HCT116 (cell line): ENCODE measurements at regions not wholly inside any gene's neighbourhood (a gene's known extent, or its start where the extent isn't known, plus 50 kb on each side); places are given as distances from the start of the nearest gene placed in this dataset.

Source experiments
- ATAC-seq: fragments of 200-7000 bp; cut with Tn5 transposase; 2 replicates; pipeline ENCODE4 v1.9.1; 2020; ENCODE audit warnings: mild to moderate bottlenecking, moderate library complexity
- BruUV-seq: library from RNA; stranded (reverse); fragments of 400-500 nt; replicated peaks from 2 replicates; lab custom pipeline; 2021; lab: Mats Ljungman, UMichigan
- CTCF ChIA-PET: fragments of 300-600 bp; sonication (Branson Sonifier 250); formaldehyde crosslinking; loops from one replicate; lab custom pipeline; 2021; ENCODE audit warnings: antibody characterized with exemption; lab: Charles Lee
- POLR2A ChIA-PET: fragments of 300-600, 350-600 bp; sonication (Branson Sonifier 250); formaldehyde crosslinking; loops from one replicate; lab custom pipeline; 2021; ENCODE audit warnings: antibody characterized with exemption; lab: Charles Lee
- RAD21 ChIA-PET, 2 experiments: fragments of 300-600 bp; sonication (Branson Sonifier 250); formaldehyde crosslinking; loops; one replicate each; lab custom pipeline; 2023; ENCODE audit warnings: low total read pairs in 2 of 2; ENCODE audit not compliant: uncharacterized antibody in 2 of 2, unreplicated experiment in 2 of 2, low non-redundant PET in 1 of 2; lab: Charles Lee
- DNase-seq: peaks from one replicate; pipeline ENCODE4 v3.0.0-alpha.2; 2010; ENCODE audit warnings: low read depth, low spot score
- H2AFZ ChIP-seq: fragments of 200-600 bp; shearing (Covaris generic), sonication (generic); 2 replicates; pipeline ENCODE4 v1.6.1; 2017; ENCODE audit warnings: low read depth, mixed run types, mixed read lengths, antibody characterized with exemption, low read length; ENCODE audit not compliant: poor library complexity, severe bottlenecking
- H3K27ac ChIP-seq: 2 replicates; pipeline ENCODE4 v1.5.1; 2012; ENCODE audit warnings: low read depth, low read length
- H3K27me3 ChIP-seq: fragments of 200-600 bp; sonication (generic); 2 replicates; pipeline ENCODE4 v1.6.1; 2016; ENCODE audit warnings: mixed run types, low read length, mixed read lengths; ENCODE audit not compliant: insufficient read depth
- H3K36me3 ChIP-seq, 2 experiments: fragments of 200-500 bp in 1 of 2; fragments of 200-600 bp in 1 of 2; sonication (Bioruptor generic) in 1 of 2; sonication (generic) in 1 of 2; 2 replicates each; pipeline versions ENCODE4 v1.5.1 to v1.6.1; 2014 to 2016; ENCODE audit warnings: low read length in 2 of 2, inconsistent platforms in 1 of 2, mixed read lengths in 1 of 2, mixed run types in 1 of 2; ENCODE audit not compliant: insufficient read depth in 2 of 2, control insufficient read depth in 1 of 2
- H3K4me1 ChIP-seq, 2 experiments: fragments of 200-600 bp in 1 of 2; sonication (generic) in 1 of 2; 2 replicates each; pipeline versions ENCODE4 v1.5.1 to v1.6.1; 2012 to 2017; ENCODE audit warnings: low read length in 2 of 2, inconsistent platforms in 1 of 2, mild to moderate bottlenecking in 1 of 2, mixed read lengths in 1 of 2, mixed run types in 1 of 2, moderate library complexity in 1 of 2; ENCODE audit not compliant: insufficient read depth in 2 of 2, control insufficient read depth in 1 of 2
- H3K4me2 ChIP-seq: fragments of 200-600 bp; sonication (generic); 2 replicates; pipeline ENCODE4 v1.6.1; 2017; ENCODE audit warnings: mixed run types, low read length, mixed read lengths
- H3K4me3 ChIP-seq, 2 experiments: fragments of 200-600 bp in 1 of 2; sonication (generic) in 1 of 2; replicated peaks in 1 of 2; 2 replicates each; pipeline ENCODE4 v1.5.1; 2011 to 2016; ENCODE audit warnings: low read length in 2 of 2, control low read depth in 1 of 2, low read depth in 1 of 2, mild to moderate bottlenecking in 1 of 2, mixed read lengths in 1 of 2, mixed run types in 1 of 2
- H3K79me2 ChIP-seq: fragments of 200-600 bp; sonication (generic); 2 replicates; pipeline ENCODE4 v1.6.1; 2017; ENCODE audit warnings: mild to moderate bottlenecking, mixed run types, low read length, moderate library complexity, mixed read lengths; ENCODE audit not compliant: insufficient read depth
- H3K9ac ChIP-seq: fragments of 200-600 bp; sonication (generic); 2 replicates; pipeline ENCODE4 v1.6.1; 2016; ENCODE audit warnings: low read length, mixed read lengths
- H3K9me2 ChIP-seq: fragments of 200-600 bp; sonication (generic), shearing (Covaris generic); 2 replicates; pipeline ENCODE4 v1.6.1; 2017; ENCODE audit warnings: mixed run types, mild to moderate bottlenecking, moderate library complexity; ENCODE audit not compliant: insufficient read depth
- H3K9me3 ChIP-seq, 2 experiments: fragments of 200-500 bp in 1 of 2; fragments of 200-600 bp in 1 of 2; sonication (Bioruptor generic) in 1 of 2; sonication (generic) in 1 of 2; 2 replicates each; pipeline ENCODE4 v1.6.1; 2014 to 2017; ENCODE audit warnings: low read length in 2 of 2, mixed read lengths in 2 of 2, inconsistent platforms in 1 of 2, low read depth in 1 of 2, mild to moderate bottlenecking in 1 of 2, mixed run types in 1 of 2, moderate library complexity in 1 of 2; ENCODE audit not compliant: control insufficient read depth in 1 of 2, insufficient read depth in 1 of 2
- H4K20me1 ChIP-seq: fragments of 200-600 bp; sonication (generic), shearing (Covaris generic); 2 replicates; pipeline ENCODE4 v1.6.1; 2017; ENCODE audit warnings: mixed run types, mild to moderate bottlenecking, moderate library complexity; ENCODE audit not compliant: insufficient read depth
- CBX3 ChIP-seq: IDR thresholded peaks from 2 replicates; pipeline ENCODE4 v1.6.1; 2012; ENCODE audit warnings: low read depth
- CEBPB ChIP-seq: IDR thresholded peaks from 2 replicates; pipeline ENCODE4 v1.6.1; 2012; ENCODE audit warnings: low read depth
- EZH2 ChIP-seq: fragments of 200-600 bp; sonication (generic); IDR thresholded peaks from 2 replicates; pipeline ENCODE4 v1.6.1; 2017; ENCODE audit warnings: antibody characterized with exemption, mixed run types
- JUND ChIP-seq: IDR thresholded peaks from 2 replicates; pipeline ENCODE4 v1.6.1; 2012
- POLR2A ChIP-seq: IDR thresholded peaks from 2 replicates; pipeline ENCODE4 v1.7.0; 2011; ENCODE audit warnings: borderline replicate concordance; ENCODE audit not compliant: insufficient read depth, insufficient read length; ENCODE audit errors: extremely low read depth
- POLR2AphosphoS5 ChIP-seq: IDR thresholded peaks from 2 replicates; pipeline ENCODE4 v1.6.1; 2011; ENCODE audit warnings: mild to moderate bottlenecking, low read depth, low read length, moderate library complexity
- RAD21 ChIP-seq: IDR thresholded peaks from 2 replicates; pipeline ENCODE4 v1.6.1; 2012; ENCODE audit warnings: low read depth, mild to moderate bottlenecking
- SIN3A ChIP-seq: IDR thresholded peaks from 2 replicates; pipeline ENCODE4 v1.6.1; 2012; ENCODE audit warnings: low read depth
- SP1 ChIP-seq: IDR thresholded peaks from 2 replicates; pipeline ENCODE4 v1.6.1; 2012; ENCODE audit warnings: low read depth
- SRF ChIP-seq: IDR thresholded peaks from 2 replicates; pipeline ENCODE4 v1.6.1; 2012; ENCODE audit warnings: low read depth
- TCF7L2 ChIP-seq: IDR thresholded peaks from 2 replicates; pipeline ENCODE4 v1.7.0; 2011; ENCODE audit warnings: borderline replicate concordance, inconsistent platforms; ENCODE audit not compliant: insufficient read depth, insufficient read length; ENCODE audit errors: extremely low read depth
- YY1 ChIP-seq: IDR thresholded peaks from 2 replicates; pipeline ENCODE4 v1.6.1; 2011; ENCODE audit warnings: low read length, low read depth, moderate library complexity, mild to moderate bottlenecking; ENCODE audit not compliant: insufficient replicate concordance; ENCODE audit errors: extremely low read depth
- ZFX ChIP-seq: fragments of 450-650 bp; IDR thresholded peaks from 2 replicates; pipeline ENCODE4 v1.6.1; 2017
- intact Hi-C: fragments of 100-400 bp; cut with micrococcal nuclease; formaldehyde crosslinking; loops from 2 replicates; pipeline ENCODE4 v1.10.0; 2022
- TF ChIP-seq, protein P1 (sequence below): IDR thresholded peaks from 2 replicates; pipeline ENCODE4 v1.6.1; 2012
- TF ChIP-seq, protein P2 (sequence below), 3 experiments: fragments of 200-600 bp in 1 of 3; sonication (generic) in 1 of 3; IDR thresholded peaks in 2 of 3; conservative IDR thresholded peaks in 1 of 3; 2 replicates each; pipeline ENCODE4 v1.5.1; 2012 to 2017; ENCODE audit warnings: low read depth in 2 of 3, low read length in 2 of 3, antibody characterized with exemption in 1 of 3, borderline replicate concordance in 1 of 3, control low read depth in 1 of 3, mild to moderate bottlenecking in 1 of 3, mixed read lengths in 1 of 3, mixed run types in 1 of 3, moderate library complexity in 1 of 3; ENCODE audit not compliant: insufficient read depth in 1 of 3
- TF ChIP-seq, protein P3 (sequence below): IDR thresholded peaks from 2 replicates; pipeline ENCODE4 v1.6.1; 2011; ENCODE audit warnings: mild to moderate bottlenecking, low read length, moderate library complexity; ENCODE audit not compliant: insufficient replicate concordance; ENCODE audit errors: extremely low read depth
- TF ChIP-seq, protein P4 (sequence below): IDR thresholded peaks from 2 replicates; pipeline ENCODE4 v1.6.1; 2012; ENCODE audit warnings: low read depth

DNA sequence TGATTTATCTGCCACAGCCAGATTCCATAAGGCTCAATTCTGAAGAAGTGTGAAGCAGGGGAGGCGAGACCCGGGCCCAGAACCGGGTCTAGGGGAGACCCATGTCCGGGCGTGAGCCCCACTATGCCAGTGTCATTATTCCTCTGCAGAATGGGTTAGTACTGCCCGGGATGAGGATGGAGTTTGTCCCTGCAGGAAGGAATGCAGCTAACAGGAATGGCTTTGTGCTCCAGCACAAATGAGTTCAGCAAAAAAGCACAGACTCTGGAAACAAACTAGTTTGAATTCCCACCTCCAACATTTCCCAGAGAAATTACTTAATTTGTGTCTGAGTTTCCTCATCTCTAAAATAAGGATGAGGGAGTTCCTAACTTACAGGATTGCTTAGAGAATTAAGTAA, 202.9 kb downstream of the SYK start (continued):
- TF ChIP-seq, protein P1, sequence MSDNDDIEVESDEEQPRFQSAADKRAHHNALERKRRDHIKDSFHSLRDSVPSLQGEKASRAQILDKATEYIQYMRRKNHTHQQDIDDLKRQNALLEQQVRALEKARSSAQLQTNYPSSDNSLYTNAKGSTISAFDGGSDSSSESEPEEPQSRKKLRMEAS, result no peak
- TF ChIP-seq SIN3A (no peak), CEBPB (no peak)

DNA sequence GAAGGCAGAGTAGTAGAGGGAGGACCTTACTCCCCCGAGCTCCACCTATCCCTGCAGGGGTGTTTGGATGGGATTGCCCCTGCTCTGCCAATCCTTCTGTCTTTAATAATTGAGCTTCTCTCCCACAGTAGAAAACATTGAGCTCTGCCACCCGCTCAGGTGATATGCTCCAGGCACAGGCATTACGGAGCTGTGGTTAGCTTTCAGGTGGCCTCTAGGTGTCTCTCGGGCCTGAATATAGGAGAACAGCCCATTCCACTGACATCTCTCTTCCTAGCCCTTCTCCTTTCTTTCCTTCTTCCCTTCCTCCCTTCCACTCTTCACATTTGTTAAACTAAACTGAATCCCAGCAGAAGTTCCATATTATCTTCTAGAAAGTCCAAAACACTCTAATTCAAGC, 203.4 kb downstream of the SYK start:
- H3K27ac ChIP-seq, result no peak overlapping the region
- H3K4me2 ChIP-seq, result no peak overlapping the region
- H3K9ac ChIP-seq, result no peak overlapping the region
- no peaks in the 10 kb centered on the region for H3K9me2 ChIP-seq
- no peak overlapping the region for H2AFZ ChIP-seq
- no peaks in the 10 kb centered on the region for H3K27me3 ChIP-seq
- TF ChIP-seq SRF (no peak), CBX3 (no peak), POLR2AphosphoS5 (no peak), CEBPB (no peak), JUND (no peak), YY1 (no peak), POLR2A (no peak), EZH2 (no peak), TCF7L2 (no peak), RAD21 (peak; percentile 41; the same call in 1 of the 2 replicates), SP1 (no peak), SIN3A (no peak), ZFX (no peak)
- TF ChIP-seq, protein P2, sequence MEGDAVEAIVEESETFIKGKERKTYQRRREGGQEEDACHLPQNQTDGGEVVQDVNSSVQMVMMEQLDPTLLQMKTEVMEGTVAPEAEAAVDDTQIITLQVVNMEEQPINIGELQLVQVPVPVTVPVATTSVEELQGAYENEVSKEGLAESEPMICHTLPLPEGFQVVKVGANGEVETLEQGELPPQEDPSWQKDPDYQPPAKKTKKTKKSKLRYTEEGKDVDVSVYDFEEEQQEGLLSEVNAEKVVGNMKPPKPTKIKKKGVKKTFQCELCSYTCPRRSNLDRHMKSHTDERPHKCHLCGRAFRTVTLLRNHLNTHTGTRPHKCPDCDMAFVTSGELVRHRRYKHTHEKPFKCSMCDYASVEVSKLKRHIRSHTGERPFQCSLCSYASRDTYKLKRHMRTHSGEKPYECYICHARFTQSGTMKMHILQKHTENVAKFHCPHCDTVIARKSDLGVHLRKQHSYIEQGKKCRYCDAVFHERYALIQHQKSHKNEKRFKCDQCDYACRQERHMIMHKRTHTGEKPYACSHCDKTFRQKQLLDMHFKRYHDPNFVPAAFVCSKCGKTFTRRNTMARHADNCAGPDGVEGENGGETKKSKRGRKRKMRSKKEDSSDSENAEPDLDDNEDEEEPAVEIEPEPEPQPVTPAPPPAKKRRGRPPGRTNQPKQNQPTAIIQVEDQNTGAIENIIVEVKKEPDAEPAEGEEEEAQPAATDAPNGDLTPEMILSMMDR (IDR thresholded peaks at IDR 0.05 in 2 of 3, conservative IDR thresholded peaks at IDR 0.05 in 1 of 3; ENCODE audit: borderline replicate concordance in 1 of 3, insufficient read depth in 1 of 3, low read depth in 2 of 3, low read length in 2 of 3), result peak in 2 of 3 experiments; percentile 20 to 30; a peak in 3 of 6 replicates
- TF ChIP-seq, protein P1, result no peak
- TF ChIP-seq, protein P3, sequence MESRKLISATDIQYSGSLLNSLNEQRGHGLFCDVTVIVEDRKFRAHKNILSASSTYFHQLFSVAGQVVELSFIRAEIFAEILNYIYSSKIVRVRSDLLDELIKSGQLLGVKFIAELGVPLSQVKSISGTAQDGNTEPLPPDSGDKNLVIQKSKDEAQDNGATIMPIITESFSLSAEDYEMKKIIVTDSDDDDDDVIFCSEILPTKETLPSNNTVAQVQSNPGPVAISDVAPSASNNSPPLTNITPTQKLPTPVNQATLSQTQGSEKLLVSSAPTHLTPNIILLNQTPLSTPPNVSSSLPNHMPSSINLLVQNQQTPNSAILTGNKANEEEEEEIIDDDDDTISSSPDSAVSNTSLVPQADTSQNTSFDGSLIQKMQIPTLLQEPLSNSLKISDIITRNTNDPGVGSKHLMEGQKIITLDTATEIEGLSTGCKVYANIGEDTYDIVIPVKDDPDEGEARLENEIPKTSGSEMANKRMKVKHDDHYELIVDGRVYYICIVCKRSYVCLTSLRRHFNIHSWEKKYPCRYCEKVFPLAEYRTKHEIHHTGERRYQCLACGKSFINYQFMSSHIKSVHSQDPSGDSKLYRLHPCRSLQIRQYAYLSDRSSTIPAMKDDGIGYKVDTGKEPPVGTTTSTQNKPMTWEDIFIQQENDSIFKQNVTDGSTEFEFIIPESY, result no peak
- TF ChIP-seq, protein P4, sequence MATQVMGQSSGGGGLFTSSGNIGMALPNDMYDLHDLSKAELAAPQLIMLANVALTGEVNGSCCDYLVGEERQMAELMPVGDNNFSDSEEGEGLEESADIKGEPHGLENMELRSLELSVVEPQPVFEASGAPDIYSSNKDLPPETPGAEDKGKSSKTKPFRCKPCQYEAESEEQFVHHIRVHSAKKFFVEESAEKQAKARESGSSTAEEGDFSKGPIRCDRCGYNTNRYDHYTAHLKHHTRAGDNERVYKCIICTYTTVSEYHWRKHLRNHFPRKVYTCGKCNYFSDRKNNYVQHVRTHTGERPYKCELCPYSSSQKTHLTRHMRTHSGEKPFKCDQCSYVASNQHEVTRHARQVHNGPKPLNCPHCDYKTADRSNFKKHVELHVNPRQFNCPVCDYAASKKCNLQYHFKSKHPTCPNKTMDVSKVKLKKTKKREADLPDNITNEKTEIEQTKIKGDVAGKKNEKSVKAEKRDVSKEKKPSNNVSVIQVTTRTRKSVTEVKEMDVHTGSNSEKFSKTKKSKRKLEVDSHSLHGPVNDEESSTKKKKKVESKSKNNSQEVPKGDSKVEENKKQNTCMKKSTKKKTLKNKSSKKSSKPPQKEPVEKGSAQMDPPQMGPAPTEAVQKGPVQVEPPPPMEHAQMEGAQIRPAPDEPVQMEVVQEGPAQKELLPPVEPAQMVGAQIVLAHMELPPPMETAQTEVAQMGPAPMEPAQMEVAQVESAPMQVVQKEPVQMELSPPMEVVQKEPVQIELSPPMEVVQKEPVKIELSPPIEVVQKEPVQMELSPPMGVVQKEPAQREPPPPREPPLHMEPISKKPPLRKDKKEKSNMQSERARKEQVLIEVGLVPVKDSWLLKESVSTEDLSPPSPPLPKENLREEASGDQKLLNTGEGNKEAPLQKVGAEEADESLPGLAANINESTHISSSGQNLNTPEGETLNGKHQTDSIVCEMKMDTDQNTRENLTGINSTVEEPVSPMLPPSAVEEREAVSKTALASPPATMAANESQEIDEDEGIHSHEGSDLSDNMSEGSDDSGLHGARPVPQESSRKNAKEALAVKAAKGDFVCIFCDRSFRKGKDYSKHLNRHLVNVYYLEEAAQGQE, result no peak
- ATAC-seq (peak; percentile 70), DNase-seq (no peak)
- no peaks in the 10 kb centered on the region for H3K36me3 ChIP-seq
- no TSS peak for BruUV-seq
- H4K20me1 ChIP-seq, result no peaks in the 10 kb centered on the region
- H3K4me3 ChIP-seq, result no peak overlapping the region
- POLR2A ChIA-PET, result interaction anchor here (0.6 kb wide), 1 partner anchor 20 kb away, joined by 3 read pairs; no protein-coding TSS in a partner anchor
- H3K79me2 ChIP-seq, result no peaks in the 10 kb centered on the region
- peaks cover 13 to 16% of the 10 kb centered on the region in 2 experiments for H3K4me1 ChIP-seq
- intact Hi-C loops, result no loop called here
- CTCF ChIA-PET, result interaction anchor here (0.6 to 1.7 kb wide), 3 partner anchors 89 to 428 kb away, joined by 3 to 6 read pairs (median 3); no protein-coding TSS in a partner anchor
- H3K9me3 ChIP-seq, result no peaks in the 10 kb centered on the region
- RAD21 ChIA-PET, result no interaction called here
